HG02798 (cell line): ENCODE measurements at regions not wholly inside any gene's neighbourhood (a gene's known extent, or its start where the extent isn't known, plus 50 kb on each side); places are given as distances from the start of the nearest gene placed in this dataset.
"Not testable (repeated sequence)": the region's sequence is repeated elsewhere in the genome, so short reads cannot be mapped to it uniquely, and the experiment has no call there.

ENCODE experiments used
- ATAC-seq: cut with Tn5 transposase; IDR thresholded peaks from one replicate; pipeline ENCODE4 v1.9.1; 2021; ENCODE audit warnings: mild to moderate bottlenecking; ENCODE audit not compliant: unreplicated experiment, poor library complexity

- no peak for ATAC-seq
Observed at GRCh38 chr4:95898226-95898625, 58.3 kb downstream of the PDHA2 start.

GRCh38 chr4:95909211-95909610, 69.3 kb downstream of the PDHA2 start:
- no peak for ATAC-seq

- no peak for ATAC-seq
Observed at GRCh38 chr4:95910749-95911148, 70.9 kb downstream of the PDHA2 start.

- ATAC-seq: no peak
Observed at GRCh38 chr4:95921470-95921869, 81.6 kb downstream of the PDHA2 start.

- no peak for ATAC-seq
Observed at GRCh38 chr4:95929448-95930064, 89.7 kb downstream of the PDHA2 start.

- no peak for ATAC-seq
Observed at GRCh38 chr4:95939141-95939540, 99.2 kb downstream of the PDHA2 start.

GRCh38 chr4:95949136-95949765, 109.4 kb downstream of the PDHA2 start:
- no peak for ATAC-seq

- ATAC-seq: no peak
Observed at GRCh38 chr4:95949808-95950207, 109.9 kb downstream of the PDHA2 start.

- not testable (repeated sequence) for ATAC-seq
Observed at GRCh38 chr4:95952538-95952937, 112.6 kb downstream of the PDHA2 start.

GRCh38 chr4:95956094-95956493, 116.2 kb downstream of the PDHA2 start:
- ATAC-seq: no peak

- ATAC-seq: no peak
Observed at GRCh38 chr4:95957054-95957453, 117.2 kb downstream of the PDHA2 start.

- no peak for ATAC-seq
Observed at GRCh38 chr4:95957759-95958158, 117.9 kb downstream of the PDHA2 start.

- ATAC-seq: no peak
Observed at GRCh38 chr4:95959182-95959581, 119.3 kb downstream of the PDHA2 start.

- no peak for ATAC-seq
Observed at GRCh38 chr4:95959633-95960032, 119.7 kb downstream of the PDHA2 start.

GRCh38 chr4:95963456-95963855, 123.6 kb downstream of the PDHA2 start:
- no peak for ATAC-seq

- no peak for ATAC-seq
Observed at GRCh38 chr4:95979961-95980876, 140.3 kb downstream of the PDHA2 start.

GRCh38 chr4:95980877-95981360, 141.0 kb downstream of the PDHA2 start:
- ATAC-seq: no peak

GRCh38 chr4:95981591-95981990, 141.7 kb downstream of the PDHA2 start:
- no peak for ATAC-seq

GRCh38 chr4:95982516-95982915, 142.6 kb downstream of the PDHA2 start:
- ATAC-seq: no peak

- ATAC-seq: no peak
Observed at GRCh38 chr4:95984081-95984480, 144.2 kb downstream of the PDHA2 start.

GRCh38 chr4:95985051-95985450, 145.2 kb downstream of the PDHA2 start:
- ATAC-seq: no peak
